ENCODE measurements at regions not wholly inside any gene's neighbourhood (a gene's known extent, or its start where the extent isn't known, plus 50 kb on each side); places are given as distances from the start of the nearest gene placed in this dataset.
"Not testable (repeated sequence)": the region's sequence is repeated elsewhere in the genome, so short reads cannot be mapped to it uniquely, and the experiment has no call there.

GRCh38 chrX:99248180-99248579 lies 1161.9 kb downstream of the PCDH19 start:
- no peak overlapping the region for H3K4me2 ChIP-seq
- no peaks in the 10 kb centered on the region for H3K9me3 ChIP-seq
- no peak for TF ChIP-seq Cebpa-rat (IDR thresholded peaks at IDR 0.05)
- H3K4me3 ChIP-seq, result no peak overlapping the region
- H3K4me1 ChIP-seq, result no peaks in the 10 kb centered on the region
- H4K20me1 ChIP-seq, result no peaks in the 10 kb centered on the region
- H3K9ac ChIP-seq, result no peak overlapping the region
- H3K27ac ChIP-seq, result no peak overlapping the region
- H3K27me3 ChIP-seq, result peaks cover 68% of the 10 kb centered on the region
- no peaks in the 10 kb centered on the region for H3K36me3 ChIP-seq

- no peaks in the 10 kb centered on the region for H3K9me3 ChIP-seq
- no peak for TF ChIP-seq Cebpa-rat (IDR thresholded peaks at IDR 0.05)
Measured at GRCh38 chrX:99242001-99242400, 1168.1 kb downstream of the PCDH19 start.

GRCh38 chrX:99234384-99234783 lies 1175.7 kb downstream of the PCDH19 start:
- not testable (repeated sequence) for H3K4me3 ChIP-seq

More at GRCh38 chrX:99242001-99242400, 1168.1 kb downstream of the PCDH19 start:
- Histone ChIP-seq H3K4me1 (no peaks in the 10 kb centered on the region), H3K27me3 (peaks cover 49% of the 10 kb centered on the region), H3K27ac (no peak overlapping the region), H3K36me3 (no peaks in the 10 kb centered on the region), H3K4me3 (no peak overlapping the region), H3K4me2 (no peak overlapping the region), H3K9ac (no peak overlapping the region), H4K20me1 (no peaks in the 10 kb centered on the region)

DNA sequence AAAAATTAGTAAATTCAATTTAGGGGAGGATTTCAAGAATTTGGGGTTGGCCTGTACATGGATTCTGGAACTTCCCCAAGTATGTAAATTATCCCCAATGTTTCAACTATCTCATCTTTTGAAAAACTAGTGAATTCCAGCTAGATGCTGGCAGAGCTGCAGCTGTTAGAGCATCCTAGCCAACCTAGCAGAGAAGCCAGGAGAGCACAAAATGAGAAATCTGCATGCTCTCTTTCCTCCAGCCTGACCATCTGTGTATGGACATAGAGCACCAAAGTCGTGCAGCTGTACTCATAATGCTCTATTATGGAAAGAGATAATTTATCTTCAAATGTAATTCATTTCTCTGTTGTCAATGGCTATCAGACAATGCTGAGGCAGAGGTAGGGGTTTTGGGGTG lies 1217.7 kb downstream of the PCDH19 start:
- no peak overlapping the region for H3K9ac ChIP-seq
- H3K4me3 ChIP-seq, result no peak overlapping the region
- H3K4me2 ChIP-seq, result no peak overlapping the region
- no peak for TF ChIP-seq Cebpa-rat (IDR thresholded peaks at IDR 0.05)
- no peaks in the 10 kb centered on the region for H4K20me1 ChIP-seq
- no peaks in the 10 kb centered on the region for H3K36me3 ChIP-seq
- peaks cover 4% of the 10 kb centered on the region for H3K9me3 ChIP-seq
- no peaks in the 10 kb centered on the region for H3K4me1 ChIP-seq
- peaks cover 71% of the 10 kb centered on the region for H3K27me3 ChIP-seq
- no peak overlapping the region for H3K27ac ChIP-seq

More at GRCh38 chrX:99234384-99234783, 1175.7 kb downstream of the PCDH19 start:
- not testable (repeated sequence) for H4K20me1 ChIP-seq, H3K4me1 ChIP-seq, H3K27ac ChIP-seq, H3K9ac ChIP-seq, H3K4me2 ChIP-seq, H3K36me3 ChIP-seq, H3K9me3 ChIP-seq
- peaks cover 44% of the 10 kb centered on the region for H3K27me3 ChIP-seq

DNA sequence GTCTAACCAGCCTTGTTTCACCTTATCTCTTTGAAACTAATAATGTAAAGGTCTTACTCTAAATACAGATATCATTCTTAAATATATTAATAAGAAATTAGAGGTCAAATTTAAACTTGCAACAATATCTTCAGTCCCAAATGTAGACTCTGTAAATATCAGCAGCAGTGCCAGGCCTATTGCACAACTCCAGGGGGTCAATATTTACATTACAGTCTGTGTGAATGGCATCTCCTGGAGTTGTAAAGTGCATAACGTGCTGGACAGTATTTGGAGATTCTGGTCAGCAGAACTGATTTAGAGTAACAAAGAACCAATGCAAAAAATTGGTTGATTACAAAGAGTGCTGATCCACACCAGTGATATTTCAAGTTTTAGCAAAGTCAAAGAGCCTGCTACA lies 1225.9 kb downstream of the PCDH19 start:
- no peaks in the 10 kb centered on the region for H3K36me3 ChIP-seq
- H3K4me1 ChIP-seq, result no peaks in the 10 kb centered on the region
- no peak overlapping the region for H3K27ac ChIP-seq
- no peak for TF ChIP-seq Cebpa-rat (IDR thresholded peaks at IDR 0.05)
- peaks cover 8% of the 10 kb centered on the region for H3K9me3 ChIP-seq
- H3K9ac ChIP-seq, result no peak overlapping the region
- H3K4me2 ChIP-seq, result no peak overlapping the region
- no peak overlapping the region for H3K4me3 ChIP-seq
- H3K27me3 ChIP-seq, result peaks cover 81% of the 10 kb centered on the region
- H4K20me1 ChIP-seq, result no peaks in the 10 kb centered on the region; the same call in 1 of the 2 replicates

GRCh38 chrX:99172958-99173357 lies 1237.1 kb downstream of the PCDH19 start:
- Histone ChIP-seq H3K27ac (no peak overlapping the region), H4K20me1 (no peaks in the 10 kb centered on the region), H3K4me2 (no peak overlapping the region), H3K4me3 (no peak overlapping the region), H3K4me1 (no peaks in the 10 kb centered on the region), H3K36me3 (no peaks in the 10 kb centered on the region), H3K9ac (no peak overlapping the region), H3K27me3 (peaks cover 88% of the 10 kb centered on the region), H3K9me3 (no peaks in the 10 kb centered on the region)
- no peak for TF ChIP-seq Cebpa-rat (IDR thresholded peaks at IDR 0.05)

- peaks cover 6% of the 10 kb centered on the region for H3K9me3 ChIP-seq
- H3K27me3 ChIP-seq, result peaks cover 57% of the 10 kb centered on the region
- H4K20me1 ChIP-seq, result no peaks in the 10 kb centered on the region
- no peak overlapping the region for H3K27ac ChIP-seq
- H3K4me2 ChIP-seq, result no peak overlapping the region
- no peak overlapping the region for H3K4me3 ChIP-seq
- H3K36me3 ChIP-seq, result no peaks in the 10 kb centered on the region
- H3K9ac ChIP-seq, result no peak overlapping the region
- no peaks in the 10 kb centered on the region for H3K4me1 ChIP-seq
- no peak for TF ChIP-seq Cebpa-rat (IDR thresholded peaks at IDR 0.05)
Measured at GRCh38 chrX:99142745-99143144, 1267.3 kb downstream of the PCDH19 start.

GRCh38 chrX:99137488-99137887 lies 1272.6 kb downstream of the PCDH19 start:
- Histone ChIP-seq H3K9ac (no peak overlapping the region), H4K20me1 (no peaks in the 10 kb centered on the region), H3K9me3 (no peaks in the 10 kb centered on the region; the same call in 1 of the 2 replicates), H3K4me2 (no peak overlapping the region), H3K27me3 (peaks cover 77% of the 10 kb centered on the region), H3K27ac (no peak overlapping the region), H3K4me3 (no peak overlapping the region), H3K36me3 (no peaks in the 10 kb centered on the region), H3K4me1 (no peaks in the 10 kb centered on the region)
- TF ChIP-seq Cebpa-rat (IDR thresholded peaks at IDR 0.05), result no peak

DNA sequence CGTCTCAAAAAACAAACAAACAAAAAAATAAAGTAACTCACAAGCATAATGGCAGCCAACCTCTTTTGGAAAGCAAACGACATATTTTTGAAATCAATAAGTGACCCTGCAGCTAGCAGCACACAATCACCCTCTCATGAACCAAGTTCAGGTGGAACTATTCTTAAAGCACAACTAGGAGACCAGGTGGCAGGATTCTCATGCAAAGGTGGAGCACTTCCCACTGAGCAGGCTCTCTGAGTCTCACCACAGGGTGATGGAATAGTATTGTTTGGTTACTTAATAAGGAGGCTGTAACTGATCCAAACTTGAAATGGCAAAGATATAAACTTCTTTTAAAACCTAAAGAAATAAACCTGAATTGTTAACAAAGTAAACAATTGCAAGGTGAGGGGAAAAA lies 1293.1 kb downstream of the PCDH19 start:
- no peak overlapping the region for H3K9ac ChIP-seq
- no peak overlapping the region for H3K4me3 ChIP-seq
- H4K20me1 ChIP-seq, result no peaks in the 10 kb centered on the region
- no peaks in the 10 kb centered on the region for H3K36me3 ChIP-seq
- H3K4me2 ChIP-seq, result no peak overlapping the region
- H3K4me1 ChIP-seq, result no peaks in the 10 kb centered on the region
- peaks cover 61% of the 10 kb centered on the region for H3K27me3 ChIP-seq
- no peaks in the 10 kb centered on the region for H3K9me3 ChIP-seq
- no peak for TF ChIP-seq Cebpa-rat (IDR thresholded peaks at IDR 0.05)
- no peak overlapping the region for H3K27ac ChIP-seq

- no peak overlapping the region for H3K27ac ChIP-seq
- H3K9me3 ChIP-seq, result peaks cover 4% of the 10 kb centered on the region; the same call in 1 of the 2 replicates
- TF ChIP-seq Cebpa-rat (IDR thresholded peaks at IDR 0.05), result no peak
- no peak overlapping the region for H3K4me3 ChIP-seq
- H3K9ac ChIP-seq, result no peak overlapping the region
- H3K27me3 ChIP-seq, result peaks cover 73% of the 10 kb centered on the region
- H3K4me2 ChIP-seq, result no peak overlapping the region
- H4K20me1 ChIP-seq, result no peaks in the 10 kb centered on the region
- H3K36me3 ChIP-seq, result no peaks in the 10 kb centered on the region
- no peaks in the 10 kb centered on the region for H3K4me1 ChIP-seq
Measured at GRCh38 chrX:99095965-99096635, 1314.0 kb downstream of the PCDH19 start.

DNA sequence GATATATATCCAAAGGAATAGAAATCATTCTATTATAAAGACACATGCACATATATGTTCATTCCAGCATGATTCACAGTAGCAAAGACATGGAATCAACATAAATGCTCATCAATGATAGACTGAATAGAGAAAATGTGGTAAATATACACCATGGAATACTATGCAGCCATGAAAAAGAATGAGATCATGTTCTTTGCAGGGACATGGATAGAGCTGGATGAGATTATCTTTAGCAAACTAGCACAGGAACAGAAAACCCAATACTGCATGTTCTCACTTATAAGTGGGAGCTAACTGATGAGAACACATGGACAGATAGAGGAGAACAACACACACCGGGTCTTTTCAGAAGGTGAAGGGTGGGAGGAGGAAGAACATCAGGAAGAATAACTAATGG lies 1318.6 kb downstream of the PCDH19 start:
- no peak overlapping the region for H3K27ac ChIP-seq
- no peak overlapping the region for H3K9ac ChIP-seq
- H3K9me3 ChIP-seq, result peaks cover 5% of the 10 kb centered on the region; the same call in 1 of the 2 replicates
- no peaks in the 10 kb centered on the region for H3K36me3 ChIP-seq
- H3K4me2 ChIP-seq, result no peak overlapping the region
- H3K27me3 ChIP-seq, result peaks cover 65% of the 10 kb centered on the region
- no peak overlapping the region for H3K4me3 ChIP-seq
- no peaks in the 10 kb centered on the region for H3K4me1 ChIP-seq
- no peaks in the 10 kb centered on the region for H4K20me1 ChIP-seq
- TF ChIP-seq Cebpa-rat (IDR thresholded peaks at IDR 0.05), result no peak

Data from BLaER1 (cell line).